Endothelial cell of umbilical vein (primary cell): ENCODE measurements at regions not wholly inside any gene's neighbourhood (a gene's known extent, or its start where the extent isn't known, plus 50 kb on each side); places are given as distances from the start of the nearest gene placed in this dataset.

Experiments used
- BruUV-seq: library from RNA; stranded (reverse); fragments of 400-500 nt; replicated peaks from 2 replicates; lab custom pipeline; 2021; lab: Mats Ljungman, UMichigan
- CTCF ChIA-PET: fragments of 300-600, 350-600 bp; sonication (Branson Sonifier 250); formaldehyde crosslinking; loops from one replicate; lab custom pipeline; 2021; ENCODE audit warnings: antibody characterized with exemption, inconsistent platforms; lab: Charles Lee
- POLR2A ChIA-PET: fragments of 300-600, 350-600 bp; sonication (Branson Sonifier 250); formaldehyde crosslinking; loops from one replicate; lab custom pipeline; 2021; ENCODE audit warnings: antibody characterized with exemption, inconsistent platforms; lab: Charles Lee
- DNase-seq: peaks from one replicate; pipeline ENCODE4 v3.0.0-alpha.2; 2011; ENCODE audit warnings: low read depth, low spot score
- FAIRE-seq: peaks from 2 replicates; lab custom pipeline; 2011; peaks lifted over from hg19 to GRCh38; lab: Jason Lieb, UNC
- H2AFZ ChIP-seq: 2 replicates; pipeline ENCODE4 v1.6.0; 2012; ENCODE audit warnings: low read depth, low read length, control low read depth, inconsistent platforms
- H3K27ac ChIP-seq: 2 replicates; pipeline ENCODE4 v1.5.1; 2011; ENCODE audit warnings: low read depth, mild to moderate bottlenecking, control low read depth, low read length, moderate library complexity; ENCODE audit not compliant: insufficient read depth
- H3K27me3 ChIP-seq, 2 experiments: 2 replicates each; pipeline versions ENCODE4 v1.6.0 to v1.6.1; 2011; ENCODE audit warnings: low read length in 2 of 2, mixed read lengths in 1 of 2; ENCODE audit not compliant: control insufficient read depth in 2 of 2, insufficient read depth in 2 of 2
- H3K36me3 ChIP-seq, 2 experiments: 2 replicates in 1 of 2; 3 replicates in 1 of 2; pipeline ENCODE4 v1.5.1; 2011; ENCODE audit warnings: low read length in 2 of 2, mild to moderate bottlenecking in 1 of 2, moderate library complexity in 1 of 2; ENCODE audit not compliant: control insufficient read depth in 2 of 2, insufficient read depth in 2 of 2; ENCODE audit errors: extremely low read depth in 1 of 2
- H3K4me1 ChIP-seq: 3 replicates; pipeline ENCODE4 v1.5.1; 2011; ENCODE audit warnings: mild to moderate bottlenecking, low read length; ENCODE audit not compliant: control insufficient read depth, insufficient read depth; ENCODE audit errors: extremely low read depth
- H3K4me2 ChIP-seq: 2 replicates; pipeline ENCODE4 v1.6.1; 2011; ENCODE audit warnings: low read length, control low read depth, mixed read lengths; ENCODE audit not compliant: insufficient read depth
- H3K4me3 ChIP-seq, 3 experiments: fragments of 200-600 bp in 1 of 3; sonication (generic), shearing (Covaris generic) in 1 of 3; replicated peaks in 1 of 3; 2 replicates each; pipeline ENCODE4 v1.5.1; 2011 to 2016; ENCODE audit warnings: control low read depth in 3 of 3, low read length in 3 of 3, mild to moderate bottlenecking in 2 of 3, inconsistent platforms in 1 of 3, low read depth in 1 of 3, moderate library complexity in 1 of 3; ENCODE audit not compliant: insufficient read depth in 1 of 3
- H3K79me2 ChIP-seq: 2 replicates; pipeline ENCODE4 v1.6.0; 2012; ENCODE audit warnings: low read length, inconsistent platforms; ENCODE audit not compliant: control insufficient read depth, insufficient read depth
- H3K9ac ChIP-seq: replicated peaks from 2 replicates; pipeline ENCODE3; 2011; ENCODE audit warnings: low read length, control low read depth; ENCODE audit not compliant: insufficient read depth; ENCODE audit errors: extremely low read depth
- H3K9me1 ChIP-seq: replicated peaks from 3 replicates; pipeline ENCODE4 v1.6.0; 2011; ENCODE audit warnings: mild to moderate bottlenecking, low read length; ENCODE audit not compliant: control insufficient read depth, insufficient read depth; ENCODE audit errors: extremely low read depth
- H3K9me3 ChIP-seq: replicated peaks from 2 replicates; pipeline ENCODE4 v1.5.1; 2012; ENCODE audit warnings: low read length, inconsistent platforms; ENCODE audit not compliant: control insufficient read depth, insufficient read depth
- H4K20me1 ChIP-seq: replicated peaks from 2 replicates; pipeline ENCODE3; 2011; ENCODE audit warnings: mild to moderate bottlenecking, low read length; ENCODE audit not compliant: control insufficient read depth, insufficient read depth; ENCODE audit errors: extremely low read depth
- EZH2 ChIP-seq: IDR thresholded peaks from 2 replicates; pipeline ENCODE4 v1.6.1; 2012; ENCODE audit warnings: borderline replicate concordance, low read depth, mild to moderate bottlenecking, moderate library complexity, low read length, inconsistent platforms; ENCODE audit not compliant: severe bottlenecking
- FOS ChIP-seq: IDR thresholded peaks from 2 replicates; pipeline ENCODE4 v1.6.1; 2011; ENCODE audit warnings: mild to moderate bottlenecking, low read length, moderate library complexity, borderline replicate concordance; ENCODE audit not compliant: insufficient read depth
- GATA2 ChIP-seq: IDR thresholded peaks from 2 replicates; pipeline ENCODE4 v1.7.0; 2011; ENCODE audit warnings: low read depth, mild to moderate bottlenecking, moderate library complexity, mixed read lengths, low read length; ENCODE audit not compliant: insufficient read length, insufficient read depth
- JUN ChIP-seq: IDR thresholded peaks from 2 replicates; pipeline ENCODE4 v1.6.1; 2011; ENCODE audit warnings: borderline replicate concordance, low read depth; ENCODE audit not compliant: insufficient read length, insufficient read depth
- MAX ChIP-seq: IDR thresholded peaks from 2 replicates; pipeline ENCODE4 v1.6.1; 2011; ENCODE audit not compliant: insufficient read depth, insufficient read length
- MYC ChIP-seq: IDR thresholded peaks from one replicate; pipeline ENCODE4 v1.6.1; 2011; ENCODE audit warnings: mild to moderate bottlenecking, low read depth, low read length
- POLR2A ChIP-seq: IDR thresholded peaks from 2 replicates; pipeline ENCODE4 v1.6.1; 2012; ENCODE audit warnings: low read depth, mild to moderate bottlenecking, control low read depth, low read length
- POLR2AphosphoS5 ChIP-seq: IDR thresholded peaks from 2 replicates; pipeline ENCODE4 v1.6.1; 2012; ENCODE audit warnings: low read depth, mild to moderate bottlenecking, control low read depth, low read length, moderate library complexity; ENCODE audit not compliant: insufficient read depth
- dilution Hi-C: fragments of 300-500 bp; cut with MboI; formaldehyde crosslinking; loops from one replicate; pipeline ENCODE4 v1.15.0; 2019; ENCODE audit warnings: low sequenced_read_pairs; ENCODE audit not compliant: extremely low pct_ligation_motif_present
- intact Hi-C: fragments of 100-400 bp; cut with micrococcal nuclease; formaldehyde crosslinking; loops from one replicate; pipeline ENCODE4 v1.10.0; 2022
- TF ChIP-seq, protein P1 (sequence below), 2 donors: IDR thresholded peaks; 1 replicate in 1 of 2; 2 replicates in 1 of 2; pipeline ENCODE4 v1.5.1; 2011; ENCODE audit warnings: low read length in 2 of 2, mild to moderate bottlenecking in 2 of 2, moderate library complexity in 2 of 2, control low read depth in 1 of 2, inconsistent platforms in 1 of 2, low read depth in 1 of 2; ENCODE audit not compliant: insufficient read depth in 1 of 2; ENCODE audit errors: extremely low read depth in 1 of 2

GRCh38 chr14:48731260-48731659 is 854.9 kb downstream of the RPS29 start:
- no peak for FAIRE-seq
- H3K9ac ChIP-seq, result no peak overlapping the region
- intact Hi-C loops, result no loop called here
- no peak overlapping the region for H2AFZ ChIP-seq
- H3K4me3 ChIP-seq, result no peak overlapping the region
- H3K4me2 ChIP-seq, result no peak overlapping the region
- H3K79me2 ChIP-seq, result no peaks in the 10 kb centered on the region
- H3K36me3 ChIP-seq, result no peaks in the 10 kb centered on the region
- TF ChIP-seq, protein P1, sequence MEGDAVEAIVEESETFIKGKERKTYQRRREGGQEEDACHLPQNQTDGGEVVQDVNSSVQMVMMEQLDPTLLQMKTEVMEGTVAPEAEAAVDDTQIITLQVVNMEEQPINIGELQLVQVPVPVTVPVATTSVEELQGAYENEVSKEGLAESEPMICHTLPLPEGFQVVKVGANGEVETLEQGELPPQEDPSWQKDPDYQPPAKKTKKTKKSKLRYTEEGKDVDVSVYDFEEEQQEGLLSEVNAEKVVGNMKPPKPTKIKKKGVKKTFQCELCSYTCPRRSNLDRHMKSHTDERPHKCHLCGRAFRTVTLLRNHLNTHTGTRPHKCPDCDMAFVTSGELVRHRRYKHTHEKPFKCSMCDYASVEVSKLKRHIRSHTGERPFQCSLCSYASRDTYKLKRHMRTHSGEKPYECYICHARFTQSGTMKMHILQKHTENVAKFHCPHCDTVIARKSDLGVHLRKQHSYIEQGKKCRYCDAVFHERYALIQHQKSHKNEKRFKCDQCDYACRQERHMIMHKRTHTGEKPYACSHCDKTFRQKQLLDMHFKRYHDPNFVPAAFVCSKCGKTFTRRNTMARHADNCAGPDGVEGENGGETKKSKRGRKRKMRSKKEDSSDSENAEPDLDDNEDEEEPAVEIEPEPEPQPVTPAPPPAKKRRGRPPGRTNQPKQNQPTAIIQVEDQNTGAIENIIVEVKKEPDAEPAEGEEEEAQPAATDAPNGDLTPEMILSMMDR (IDR thresholded peaks at IDR 0.05; ENCODE audit: extremely low read depth in 1 of 2, insufficient read depth in 1 of 2, low read depth in 1 of 2, low read length in 2 of 2), result no peak
- TF ChIP-seq POLR2A (no peak), MYC (no peak), JUN (no peak), FOS (no peak), EZH2 (no peak), GATA2 (no peak), MAX (no peak), POLR2AphosphoS5 (no peak)
- no peak for DNase-seq
- no peaks in the 10 kb centered on the region for H3K9me3 ChIP-seq
- ChIA-PET POLR2A (no interaction called here), CTCF (no interaction called here)
- no peaks in the 10 kb centered on the region for H3K9me1 ChIP-seq
- no peaks in the 10 kb centered on the region for H3K4me1 ChIP-seq
- dilution Hi-C loops, result no loop called here
- H4K20me1 ChIP-seq, result no peaks in the 10 kb centered on the region
- H3K27me3 ChIP-seq, result no peaks in the 10 kb centered on the region
- no peak overlapping the region for H3K27ac ChIP-seq
- no TSS peak for BruUV-seq
